ENCODE measurements at regions not wholly inside any gene's neighbourhood (a gene's known extent, or its start where the extent isn't known, plus 50 kb on each side); places are given as distances from the start of the nearest gene placed in this dataset.

GRCh38 chrX:39654952-39655351, 442.8 kb downstream of the BCOR start:
- TF ChIP-seq POLR2AphosphoS5 (IDR thresholded peaks at IDR 0.05) (no peak), CTCF (IDR thresholded peaks at IDR 0.05; ENCODE audit: poor library complexity, severe bottlenecking) (no peak), EP300 (conservative IDR thresholded peaks at IDR 0.05; ENCODE audit: poor library complexity, severe bottlenecking) (no peak), RAD21 (conservative IDR thresholded peaks at IDR 0.05) (no peak), SMC3 (conservative IDR thresholded peaks at IDR 0.05; ENCODE audit: poor library complexity) (no peak), MXI1 (conservative IDR thresholded peaks at IDR 0.05; ENCODE audit: poor library complexity, severe bottlenecking) (no peak), TAF1 (IDR thresholded peaks at IDR 0.05; ENCODE audit: low read depth) (no peak)
